ENCODE measurements at regions not wholly inside any gene's neighbourhood (a gene's known extent, or its start where the extent isn't known, plus 50 kb on each side); places are given as distances from the start of the nearest gene placed in this dataset.

- Histone ChIP-seq H3K36me3 (ENCODE audit: control insufficient read depth, insufficient read depth, low read length) (no peaks in the 10 kb centered on the region), H3K27me3 (ENCODE audit: control insufficient read depth, insufficient read depth, low read length) (no peaks in the 10 kb centered on the region), H3K4me3 (ENCODE audit: low read depth, low read length) (no peak overlapping the region)
- TF ChIP-seq CTCF (IDR thresholded peaks at IDR 0.05; ENCODE audit: insufficient read depth, low read length, severe bottlenecking) = no peak
- DNase-seq (ENCODE audit: low read depth) (no peak), FAIRE-seq (no peak)
Observed at GRCh38 chr22:49083607-49084006, 744.1 kb downstream of the BRD1 start.

GRCh38 chr22:49082451-49082850 is 745.2 kb downstream of the BRD1 start:
- TF ChIP-seq CTCF (IDR thresholded peaks at IDR 0.05; ENCODE audit: insufficient read depth, low read length, severe bottlenecking) = no peak
- no peak for FAIRE-seq

GRCh38 chr22:49081926-49082325 is 745.7 kb downstream of the BRD1 start:
- H3K36me3 ChIP-seq (ENCODE audit: control insufficient read depth, insufficient read depth, low read length) = no peaks in the 10 kb centered on the region
- no peaks in the 10 kb centered on the region for H3K27me3 ChIP-seq (ENCODE audit: control insufficient read depth, insufficient read depth, low read length)
- TF ChIP-seq CTCF (IDR thresholded peaks at IDR 0.05; ENCODE audit: insufficient read depth, low read length, severe bottlenecking) = no peak
- no peak for FAIRE-seq
- DNase-seq (ENCODE audit: low read depth) = no peak
- H3K4me3 ChIP-seq (ENCODE audit: low read depth, low read length) = no peak overlapping the region

More at GRCh38 chr22:49082451-49082850, 745.2 kb downstream of the BRD1 start:
- H3K27me3 ChIP-seq (ENCODE audit: control insufficient read depth, insufficient read depth, low read length) = no peaks in the 10 kb centered on the region
- no peak for DNase-seq (ENCODE audit: low read depth)
- H3K36me3 ChIP-seq (ENCODE audit: control insufficient read depth, insufficient read depth, low read length) = no peaks in the 10 kb centered on the region
- H3K4me3 ChIP-seq (ENCODE audit: low read depth, low read length) = no peak overlapping the region

- H3K4me3 ChIP-seq (ENCODE audit: low read depth, low read length) = no peak overlapping the region
- TF ChIP-seq CTCF (IDR thresholded peaks at IDR 0.05; ENCODE audit: insufficient read depth, low read length, severe bottlenecking) = no peak
- H3K36me3 ChIP-seq (ENCODE audit: control insufficient read depth, insufficient read depth, low read length) = no peaks in the 10 kb centered on the region
- DNase-seq (ENCODE audit: low read depth) = no peak
- no peak for FAIRE-seq
- H3K27me3 ChIP-seq (ENCODE audit: control insufficient read depth, insufficient read depth, low read length) = no peaks in the 10 kb centered on the region
Observed at GRCh38 chr22:49081261-49081666, 746.4 kb downstream of the BRD1 start.

GRCh38 chr22:49080631-49081030 is 747.0 kb downstream of the BRD1 start:
- no peak for TF ChIP-seq CTCF (IDR thresholded peaks at IDR 0.05; ENCODE audit: insufficient read depth, low read length, severe bottlenecking)
- no peaks in the 10 kb centered on the region for H3K36me3 ChIP-seq (ENCODE audit: control insufficient read depth, insufficient read depth, low read length)
- DNase-seq (ENCODE audit: low read depth) = no peak
- no peaks in the 10 kb centered on the region for H3K27me3 ChIP-seq (ENCODE audit: control insufficient read depth, insufficient read depth, low read length)
- H3K4me3 ChIP-seq (ENCODE audit: low read depth, low read length) = no peak overlapping the region
- no peak for FAIRE-seq

GRCh38 chr22:49079743-49080500 is 747.8 kb downstream of the BRD1 start:
- Histone ChIP-seq H3K4me3 (ENCODE audit: low read depth, low read length) (no peak overlapping the region), H3K27me3 (ENCODE audit: control insufficient read depth, insufficient read depth, low read length) (no peaks in the 10 kb centered on the region), H3K36me3 (ENCODE audit: control insufficient read depth, insufficient read depth, low read length) (no peaks in the 10 kb centered on the region)
- no peak for TF ChIP-seq CTCF (IDR thresholded peaks at IDR 0.05; ENCODE audit: insufficient read depth, low read length, severe bottlenecking)
- FAIRE-seq = no peak
- no peak for DNase-seq (ENCODE audit: low read depth)

Data from bronchial epithelial cell (primary cell).